ENCODE measurements at regions not wholly inside any gene's neighbourhood (a gene's known extent, or its start where the extent isn't known, plus 50 kb on each side); places are given as distances from the start of the nearest gene placed in this dataset.

GRCh38 chr9:22682961-22683699 is 236.5 kb downstream of the DMRTA1 start:
- no peak for TF ChIP-seq CTCF (conservative IDR thresholded peaks at IDR 0.05; ENCODE audit: low read depth, low read length)
- DNase-seq (ENCODE audit: low read depth) = peak; percentile 6

DNA sequence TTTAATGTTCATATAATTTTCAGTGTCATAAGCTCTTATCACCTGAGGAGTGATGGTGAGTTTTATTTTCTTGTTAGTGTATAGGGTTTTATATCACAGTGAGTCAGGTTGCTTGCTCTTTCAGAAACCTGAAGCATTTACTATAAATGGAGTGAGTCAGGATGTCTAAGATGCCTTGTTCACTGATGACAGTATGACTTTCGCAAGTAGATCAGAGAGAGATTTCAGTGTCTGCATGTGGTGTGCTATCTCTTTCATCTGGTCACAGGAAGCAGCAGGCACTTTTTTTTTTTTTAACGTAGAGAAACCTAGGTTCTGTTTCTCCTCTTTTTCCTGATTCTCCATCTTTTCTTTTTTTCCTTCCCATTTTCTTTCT is 237.1 kb downstream of the DMRTA1 start:
- no peak for TF ChIP-seq CTCF (conservative IDR thresholded peaks at IDR 0.05; ENCODE audit: low read depth, low read length)
- H3K4me3 ChIP-seq (ENCODE audit: low read depth, low read length) = no peak overlapping the region
- peak; percentile 13 for DNase-seq (ENCODE audit: low read depth)

More at GRCh38 chr9:22682961-22683699, 236.5 kb downstream of the DMRTA1 start:
- H3K4me3 ChIP-seq (ENCODE audit: low read depth, low read length) = no peak overlapping the region

DNA sequence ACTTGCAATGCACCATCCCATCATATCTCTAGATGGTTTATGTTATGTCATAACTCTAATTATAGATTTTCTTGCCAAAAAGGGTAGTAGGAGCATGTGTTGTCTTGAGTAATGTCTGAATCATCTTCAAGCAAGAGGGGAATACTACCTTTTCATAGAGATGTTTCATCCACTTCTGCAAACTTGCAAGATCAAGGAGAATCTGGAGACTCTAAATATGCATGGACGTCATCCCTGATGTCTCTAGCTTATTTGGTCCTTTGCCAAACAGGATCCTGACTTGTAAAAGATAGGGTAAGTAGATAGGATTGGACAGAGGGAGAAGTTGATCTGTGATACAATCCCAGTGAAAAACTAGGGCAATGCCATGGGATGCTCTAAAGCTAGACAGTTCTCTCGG is 246.5 kb downstream of the DMRTA1 start:
- no peak overlapping the region for H3K4me3 ChIP-seq (ENCODE audit: low read depth, low read length)
- TF ChIP-seq CTCF (conservative IDR thresholded peaks at IDR 0.05; ENCODE audit: low read depth, low read length) = no peak
- no peak for DNase-seq (ENCODE audit: low read depth)

- no peak for TF ChIP-seq CTCF (conservative IDR thresholded peaks at IDR 0.05; ENCODE audit: low read depth, low read length)
- no peak overlapping the region for H3K4me3 ChIP-seq (ENCODE audit: low read depth, low read length)
- no peak for DNase-seq (ENCODE audit: low read depth)
These were observed 253.5 kb downstream of the DMRTA1 start for GRCh38 chr9:22700171-22700570.

GRCh38 chr9:22718653-22719052 is 272.0 kb downstream of the DMRTA1 start:
- DNase-seq (ENCODE audit: low read depth) = no peak
- TF ChIP-seq CTCF (conservative IDR thresholded peaks at IDR 0.05; ENCODE audit: low read depth, low read length) = no peak
- no peak overlapping the region for H3K4me3 ChIP-seq (ENCODE audit: low read depth, low read length)

DNA sequence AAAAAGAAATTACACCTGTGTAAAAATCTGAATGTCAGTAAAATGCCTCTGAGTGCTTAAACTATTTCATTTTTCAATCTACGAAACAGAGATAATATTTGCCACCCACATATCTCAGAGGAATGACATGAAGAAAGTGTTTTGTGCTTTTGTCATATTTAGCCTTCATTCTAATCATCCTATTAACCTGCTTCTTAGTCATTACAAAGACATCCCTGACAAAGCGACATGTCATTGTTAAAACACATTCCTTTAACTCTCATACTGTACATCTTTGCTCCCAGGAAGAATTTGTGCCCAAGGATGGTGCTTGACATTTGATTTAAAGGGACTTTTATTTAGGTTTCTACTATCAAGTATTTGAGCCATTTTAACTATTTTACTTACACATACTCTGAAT is 275.9 kb downstream of the DMRTA1 start:
- DNase-seq (ENCODE audit: low read depth) = no peak
- TF ChIP-seq CTCF (conservative IDR thresholded peaks at IDR 0.05; ENCODE audit: low read depth, low read length) = no peak
- H3K4me3 ChIP-seq (ENCODE audit: low read depth, low read length) = no peak overlapping the region

DNA sequence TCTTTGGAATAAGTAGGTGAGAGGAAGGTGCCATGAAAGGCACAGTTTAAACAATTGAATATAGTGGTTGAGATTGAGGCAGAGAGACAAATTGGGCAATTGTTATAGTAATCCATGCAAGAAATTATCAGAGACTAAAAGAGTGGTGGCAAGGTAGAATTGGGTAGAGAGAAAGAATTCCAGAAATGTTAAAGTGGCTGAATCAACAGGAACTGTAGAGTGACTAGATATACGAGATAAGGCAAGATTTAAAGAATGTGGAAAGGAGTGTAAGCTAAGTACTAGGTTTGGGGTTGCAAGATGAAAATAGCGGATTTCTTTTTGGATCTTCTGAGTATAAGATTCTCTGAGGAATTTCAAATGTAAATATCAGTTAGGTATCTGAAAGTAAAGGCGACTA is 285.2 kb downstream of the DMRTA1 start:
- H3K4me3 ChIP-seq (ENCODE audit: low read depth, low read length) = no peak overlapping the region
- TF ChIP-seq CTCF (conservative IDR thresholded peaks at IDR 0.05; ENCODE audit: low read depth, low read length) = no peak
- DNase-seq (ENCODE audit: low read depth) = no peak
